COLO829 (cell line): ENCODE measurements at regions not wholly inside any gene's neighbourhood (a gene's known extent, or its start where the extent isn't known, plus 50 kb on each side); places are given as distances from the start of the nearest gene placed in this dataset.

Source experiments
- DNase-seq: peaks from one replicate; pipeline ENCODE4 v3.0.0; 2012; ENCODE audit warnings: low spot score

DNA sequence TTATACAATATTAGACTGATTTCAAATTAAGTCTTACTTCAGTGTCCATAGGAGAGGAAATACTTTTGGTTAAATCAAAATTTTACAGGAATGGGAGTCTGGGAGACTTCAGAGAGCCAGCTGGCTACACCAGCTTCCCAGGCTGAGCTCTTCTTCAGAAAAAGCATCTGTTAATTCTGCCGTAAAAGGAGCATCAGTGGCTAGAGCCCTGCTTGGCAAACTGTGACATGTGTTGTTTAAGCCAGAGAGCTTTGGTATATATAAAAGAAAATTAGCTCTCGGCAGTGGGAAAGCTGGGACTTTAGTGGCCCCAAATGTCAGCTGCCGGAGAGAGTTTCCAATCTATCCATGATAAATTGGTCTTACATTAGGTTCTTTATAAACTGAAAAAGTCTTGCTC lies 378.8 kb upstream of the TUSC1 start:
- DNase-seq: no peak

DNA sequence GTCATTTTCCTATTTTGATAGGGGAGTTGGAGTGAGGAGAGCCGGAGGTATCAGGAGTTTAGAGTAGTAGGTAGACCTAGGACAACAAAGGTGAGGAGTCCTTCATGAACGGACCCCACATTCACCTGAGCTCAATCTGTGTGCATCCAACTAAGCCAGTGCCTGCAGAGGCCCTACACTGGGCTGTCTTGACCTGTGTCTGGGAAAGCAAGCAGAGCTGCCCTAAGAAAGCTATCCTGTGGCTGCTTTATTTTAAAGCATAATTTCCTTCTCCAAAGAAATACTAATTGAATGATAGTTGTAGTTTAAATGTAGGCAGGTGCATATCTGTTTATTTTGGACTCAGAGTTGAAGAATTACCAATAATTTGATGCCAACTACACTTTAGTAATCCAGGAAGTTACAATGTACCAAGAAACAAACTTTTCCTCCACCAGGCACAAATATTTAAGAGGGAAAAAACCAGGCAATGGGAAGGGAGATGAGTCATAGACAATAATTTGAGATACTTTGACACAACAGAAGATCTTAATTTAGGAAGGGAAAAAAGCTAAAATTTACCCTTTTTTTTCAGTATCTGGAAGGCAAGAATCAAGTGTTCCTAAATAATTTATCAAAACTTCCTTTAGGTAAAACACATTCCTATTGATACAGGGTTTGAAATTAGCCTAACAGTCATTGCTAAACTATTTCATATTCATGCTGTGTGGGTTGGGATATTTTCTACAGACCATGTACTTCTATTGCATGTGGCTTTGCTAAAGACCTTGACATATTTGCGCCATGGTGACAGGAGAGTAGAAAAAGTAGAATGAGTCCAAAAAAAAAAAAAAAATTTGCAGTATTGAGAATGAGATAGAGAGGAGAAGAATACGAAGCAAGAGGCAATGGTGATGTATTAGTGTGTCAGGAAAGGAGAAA lies 376.6 kb upstream of the TUSC1 start:
- DNase-seq: no peak

DNA sequence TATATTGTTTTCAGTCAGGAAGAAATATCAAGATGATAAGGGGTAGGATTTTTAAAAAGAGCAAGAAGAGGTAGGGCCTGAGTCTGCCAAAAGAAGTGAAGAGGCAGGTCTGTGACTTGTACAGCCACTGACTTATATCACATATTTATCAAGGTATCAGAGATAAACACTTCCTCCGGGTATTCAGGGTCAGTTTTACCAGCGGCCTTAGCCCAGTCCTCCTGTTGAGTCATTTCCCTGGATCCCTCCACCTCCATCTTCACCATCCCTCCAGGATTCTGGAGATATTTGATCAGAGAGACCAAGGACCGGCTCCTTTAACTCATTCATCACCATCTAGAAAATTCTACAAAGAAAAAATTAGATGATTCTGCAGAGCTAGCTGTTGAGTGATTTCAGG lies 375.7 kb upstream of the TUSC1 start:
- no peak for DNase-seq

DNA sequence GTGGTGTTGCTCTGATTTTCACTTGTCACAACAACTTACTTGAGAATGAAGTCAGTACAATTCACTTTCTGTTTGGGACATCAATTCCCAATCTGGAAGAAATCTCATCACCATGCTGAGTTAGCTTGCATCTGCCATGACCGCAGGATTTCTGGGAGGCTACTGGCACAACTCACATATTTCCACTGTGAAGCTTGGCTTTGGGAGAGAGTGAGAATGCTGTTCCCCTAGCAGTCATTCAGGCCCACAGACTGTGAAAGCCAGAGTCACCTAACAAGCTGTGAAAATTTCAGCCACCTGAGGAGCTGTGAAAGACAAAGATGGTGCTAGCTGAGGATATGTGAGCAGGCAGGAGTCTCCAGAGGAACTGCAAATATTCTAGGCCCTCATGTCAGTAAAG lies 365.2 kb upstream of the TUSC1 start:
- DNase-seq: no peak

DNA sequence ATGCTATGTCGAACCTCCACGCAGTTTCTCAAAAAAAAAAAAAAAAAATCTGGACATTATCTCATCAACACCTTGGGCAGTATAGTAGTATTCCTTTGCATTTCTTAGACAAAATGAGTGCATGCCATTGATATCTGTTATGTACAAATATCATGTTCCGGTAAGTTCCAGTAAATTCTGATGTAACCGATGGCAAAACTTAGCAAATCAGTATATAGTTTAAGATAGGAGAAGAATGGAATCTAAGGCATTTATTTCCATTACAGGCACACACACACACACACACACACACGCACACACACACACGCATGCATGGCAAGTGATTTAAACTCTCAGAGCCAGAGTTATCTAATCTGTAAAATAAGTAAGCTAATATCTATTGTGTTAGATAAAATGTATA lies 356.5 kb upstream of the TUSC1 start:
- DNase-seq: no peak

DNA sequence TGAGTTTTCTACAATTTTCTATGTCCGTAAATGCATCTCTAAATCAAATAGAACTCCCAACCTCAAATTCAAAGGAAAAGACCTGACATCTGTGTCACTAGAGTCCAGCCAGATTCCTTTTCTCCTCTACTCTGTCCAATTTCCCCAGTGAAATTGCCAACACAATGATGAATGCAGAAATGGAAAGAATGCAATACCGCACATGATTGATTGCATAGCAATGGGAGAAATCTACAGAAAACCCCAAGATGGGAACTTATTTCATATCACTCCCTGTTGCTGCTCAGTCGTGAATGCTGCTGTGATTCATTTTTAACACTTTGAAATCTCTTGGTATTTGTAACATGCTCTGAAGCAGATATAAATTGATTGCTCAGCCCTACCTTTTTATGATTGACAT lies 355.1 kb upstream of the TUSC1 start:
- no peak for DNase-seq

DNA sequence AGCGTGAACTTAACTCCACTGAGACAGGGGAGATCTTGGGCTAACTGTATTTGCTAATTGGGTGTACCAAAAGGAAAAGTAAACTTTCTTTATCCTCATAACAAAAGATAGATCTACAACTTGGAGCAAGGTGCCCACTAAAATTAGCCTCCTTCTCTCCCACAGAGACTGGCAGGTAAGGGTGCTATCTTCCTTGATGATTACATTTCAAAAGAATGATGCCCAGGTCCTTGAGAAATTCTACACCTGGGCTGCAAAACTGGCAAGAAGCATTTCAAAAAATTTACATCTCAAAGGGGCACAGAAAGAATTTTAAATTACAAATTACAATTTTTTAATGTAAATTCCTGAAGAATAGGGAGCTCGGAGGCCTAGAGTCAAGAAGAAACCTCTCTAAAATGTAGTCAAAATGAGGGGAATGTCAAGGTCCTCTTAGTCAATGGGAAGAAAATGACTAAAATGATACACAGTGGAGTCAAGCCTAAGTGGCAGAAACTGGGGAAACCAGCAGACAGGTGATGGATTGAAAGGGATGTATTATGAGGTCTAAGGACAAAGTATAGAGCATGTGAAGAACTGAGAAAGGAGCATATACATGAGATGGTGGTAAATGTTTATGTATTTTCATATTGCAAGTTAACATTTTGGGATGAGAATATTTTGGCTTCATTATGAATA lies 348.3 kb upstream of the TUSC1 start:
- no peak for DNase-seq

DNA sequence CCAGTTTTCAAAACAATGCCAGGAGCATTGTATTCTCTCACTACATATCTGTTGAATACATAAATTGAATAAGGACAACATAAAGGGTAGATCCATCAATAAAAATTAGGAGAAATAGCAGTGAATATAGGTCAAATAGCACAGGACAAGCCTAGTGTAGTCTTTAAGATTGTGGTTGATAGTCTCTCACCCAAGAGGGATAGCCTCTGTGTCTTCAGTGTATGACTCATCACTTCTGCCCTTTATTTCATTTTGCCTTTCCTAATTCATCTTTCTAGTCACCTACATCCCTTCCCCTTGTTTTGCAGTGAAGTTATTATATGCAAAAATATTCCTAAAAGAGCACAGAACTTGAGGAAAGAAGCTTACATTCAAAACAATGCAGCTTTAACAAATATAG lies 335.0 kb upstream of the TUSC1 start:
- no peak for DNase-seq

DNA sequence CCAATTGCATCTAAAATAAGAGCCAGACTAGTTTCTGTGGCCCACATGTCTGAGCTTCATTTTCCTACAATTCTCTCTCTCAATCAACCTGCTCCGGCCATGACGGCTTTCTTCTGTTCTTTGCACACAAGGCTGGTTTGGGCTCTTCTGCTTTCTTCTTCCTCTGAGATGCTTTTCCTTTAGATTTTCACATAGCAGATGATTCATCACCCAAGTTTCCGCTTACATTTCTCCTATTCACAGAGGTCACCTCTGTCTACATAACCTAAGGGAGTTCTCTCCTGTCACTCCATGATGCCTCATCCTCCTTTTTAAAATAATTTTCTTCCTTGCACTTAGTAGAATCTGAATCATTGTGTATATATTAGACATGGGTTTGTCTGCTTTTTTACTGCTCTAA lies 334.6 kb upstream of the TUSC1 start:
- no peak for DNase-seq

DNA sequence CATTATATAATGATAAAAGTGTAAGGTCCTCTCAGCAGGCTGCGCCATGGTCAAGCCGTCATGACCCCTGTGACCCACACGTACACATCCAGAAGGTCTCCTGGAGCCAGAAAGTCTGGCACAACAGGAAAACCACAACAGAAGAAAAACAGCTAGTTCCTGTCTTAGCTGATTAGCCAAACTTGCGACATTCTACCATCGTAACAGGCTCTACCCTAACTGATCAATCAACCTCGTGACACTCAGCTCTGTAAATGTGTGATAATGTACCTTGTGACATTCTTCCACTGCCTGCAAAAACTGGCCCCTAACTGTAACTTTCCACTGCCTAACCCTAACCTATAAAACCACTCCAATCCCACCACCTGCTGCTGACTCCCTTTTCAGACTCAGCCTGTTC lies 316.4 kb upstream of the TUSC1 start:
- DNase-seq: no peak

DNA sequence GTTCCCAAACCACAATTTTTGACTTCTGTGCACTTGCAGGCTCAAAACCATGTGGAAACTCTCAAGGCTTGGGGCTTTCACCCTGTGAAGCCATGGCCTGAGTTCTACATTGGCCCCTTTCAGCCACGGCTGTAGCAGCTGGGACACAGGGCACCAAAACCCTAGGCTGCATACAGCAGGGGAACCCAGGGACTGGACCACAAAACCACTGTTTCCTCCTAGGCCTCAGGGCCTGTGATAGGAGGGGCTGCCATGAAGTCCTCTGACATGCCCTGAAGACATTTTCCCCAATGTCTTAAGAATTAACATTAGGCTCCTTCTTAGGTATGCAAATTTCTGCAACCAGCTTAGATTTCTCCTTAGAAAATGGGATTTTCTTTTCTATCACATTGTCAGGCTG lies 312.1 kb upstream of the TUSC1 start:
- no peak for DNase-seq

DNA sequence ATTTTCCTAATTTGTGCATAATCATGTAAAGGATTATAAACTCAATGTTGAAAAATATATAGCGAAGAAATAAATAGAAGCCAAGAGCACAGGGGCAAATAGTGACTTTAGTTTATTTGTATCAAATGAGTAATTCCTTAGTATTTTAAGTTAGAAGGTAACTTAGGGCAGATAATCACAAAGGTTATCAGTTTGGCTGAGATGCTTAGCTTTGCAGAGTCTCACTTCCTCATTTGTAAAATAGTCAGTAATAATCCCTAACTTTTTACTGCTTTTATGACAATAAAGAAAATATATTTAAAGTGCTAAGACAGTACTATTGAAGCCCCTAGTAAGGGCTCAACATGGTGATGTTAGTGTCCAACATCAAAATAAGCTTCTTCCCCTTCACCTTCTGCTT lies 297.4 kb upstream of the TUSC1 start:
- no peak for DNase-seq

DNA sequence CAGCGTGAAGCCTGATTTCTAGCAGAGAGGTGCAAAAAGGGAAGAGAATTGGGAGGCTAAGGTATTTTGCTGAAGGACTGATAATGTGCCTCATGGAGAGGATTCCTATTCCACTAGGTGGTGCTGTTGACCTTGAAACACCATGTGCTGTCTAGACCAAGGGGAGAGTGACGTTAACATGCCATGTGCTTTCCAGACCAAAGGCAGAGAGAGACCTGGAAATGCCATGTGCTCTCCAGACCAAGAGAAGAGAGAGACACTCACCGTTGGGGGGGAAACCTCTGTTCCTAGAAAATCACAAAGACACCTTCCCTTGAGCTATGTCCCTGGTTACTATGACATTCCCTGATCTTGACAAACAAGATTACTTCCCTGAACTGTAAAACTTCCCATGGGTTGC lies 286.0 kb upstream of the TUSC1 start:
- DNase-seq: peak; percentile 13

DNA sequence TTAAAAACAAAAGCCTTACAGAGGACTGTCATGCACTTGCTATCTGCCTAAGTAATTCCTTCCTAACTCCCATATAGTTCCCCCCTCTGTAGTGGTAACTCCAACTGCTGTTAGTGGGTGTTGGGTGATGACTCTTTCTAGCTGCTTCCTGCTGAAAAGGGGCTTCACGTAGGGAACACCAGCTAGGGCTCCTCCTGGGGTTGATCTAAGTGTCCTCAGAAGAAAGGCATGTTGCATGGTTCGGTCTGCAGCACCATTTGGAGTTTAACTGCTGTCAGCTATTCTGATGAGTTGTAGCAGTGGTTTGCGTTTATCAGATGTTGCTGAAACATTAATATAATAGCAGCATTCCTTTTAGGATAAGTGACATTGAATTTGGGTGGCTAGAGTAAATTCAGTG lies 281.9 kb upstream of the TUSC1 start:
- no peak for DNase-seq

DNA sequence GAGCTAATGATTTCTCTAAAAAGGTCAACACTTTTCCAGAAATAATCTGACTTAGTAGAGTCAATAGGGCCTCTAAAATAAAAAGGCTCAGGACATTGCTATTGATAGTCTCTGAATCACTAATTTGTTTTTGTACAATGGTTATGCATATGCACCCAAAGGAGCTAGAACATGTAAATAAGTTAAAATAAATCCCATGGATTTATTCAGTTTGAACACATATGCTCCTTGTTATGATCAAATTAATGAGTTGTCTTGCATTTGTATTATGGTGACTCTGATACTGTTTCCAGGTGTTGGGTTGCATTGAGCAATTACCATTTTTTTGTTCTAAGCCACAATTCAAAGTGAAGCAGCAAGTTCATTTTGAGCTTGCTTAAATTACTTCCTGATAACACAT lies 276.0 kb upstream of the TUSC1 start:
- DNase-seq: no peak

DNA sequence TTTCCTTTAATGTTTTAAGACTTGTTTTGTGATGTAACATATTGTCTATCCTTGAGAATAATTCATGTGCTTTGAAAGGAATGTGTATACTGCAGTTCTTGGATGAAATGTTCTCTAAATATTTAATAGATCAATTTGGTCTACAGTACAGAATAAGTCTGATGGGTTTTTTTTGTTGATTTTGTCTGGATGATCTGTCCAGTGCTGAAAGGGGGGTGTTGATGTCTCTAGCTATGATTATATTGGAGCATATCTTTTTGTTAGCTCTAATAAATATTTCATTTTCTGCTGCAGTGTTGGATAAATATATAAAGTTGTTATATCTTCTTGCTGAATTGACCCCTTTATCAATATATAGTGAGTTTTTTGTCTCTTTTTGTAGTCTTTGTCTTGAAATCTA lies 269.9 kb upstream of the TUSC1 start:
- no peak for DNase-seq

DNA sequence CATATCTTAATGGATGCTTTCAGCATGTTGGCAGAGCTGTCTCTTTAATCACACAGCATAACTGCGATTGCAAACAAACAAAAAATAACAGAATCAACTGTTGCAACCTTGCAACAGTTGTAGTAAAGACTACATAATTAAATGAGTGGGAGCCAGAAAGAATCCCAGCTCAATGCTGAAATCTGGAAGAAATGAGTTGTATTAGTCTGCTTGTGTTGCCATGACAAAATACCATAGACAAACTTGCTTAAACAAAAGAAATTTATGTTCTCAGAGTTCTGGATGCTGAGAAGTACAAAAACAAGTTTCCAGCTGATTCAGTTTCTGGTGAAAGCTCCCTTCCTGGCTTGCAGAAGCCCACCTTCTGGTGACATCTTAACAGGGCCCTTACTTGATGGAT lies 260.9 kb upstream of the TUSC1 start:
- DNase-seq: no peak

DNA sequence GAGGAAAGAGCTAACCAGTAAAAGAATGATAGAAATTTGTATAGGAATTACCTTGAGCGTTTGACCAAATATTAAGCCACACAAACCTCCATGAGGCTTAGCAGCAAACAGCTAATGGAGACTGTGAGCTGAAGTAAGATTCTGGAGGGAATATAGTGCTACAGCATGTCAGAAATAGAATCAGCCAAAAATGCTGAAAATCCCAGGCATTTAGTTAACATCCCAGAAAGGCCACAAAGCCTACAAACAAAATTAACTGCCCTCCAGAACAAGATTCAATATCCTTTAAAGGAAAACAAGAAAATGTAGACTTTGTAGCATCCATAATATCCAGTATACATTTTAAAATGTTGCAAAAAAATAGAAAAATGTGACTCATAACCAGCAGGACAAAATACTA lies 257.8 kb upstream of the TUSC1 start:
- no peak for DNase-seq

DNA sequence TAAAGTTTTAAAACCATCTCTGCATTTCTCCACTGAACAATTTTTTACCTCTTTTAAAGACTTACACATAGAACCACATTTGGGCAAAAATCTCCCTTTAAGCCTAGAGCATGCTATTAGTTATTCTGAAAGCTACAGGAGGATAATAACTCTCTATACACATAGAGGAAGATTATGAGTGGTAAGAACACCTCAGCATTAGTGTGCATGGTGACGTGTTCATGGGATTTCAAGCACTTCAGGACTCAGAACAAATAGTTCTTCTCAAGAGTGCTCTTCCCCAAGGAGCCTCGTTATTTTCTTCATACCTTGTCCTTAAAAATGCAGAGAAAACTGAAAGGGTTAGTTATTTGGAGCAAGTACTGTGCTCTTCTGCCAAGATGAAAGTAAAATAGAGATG lies 256.9 kb upstream of the TUSC1 start:
- no peak for DNase-seq

DNA sequence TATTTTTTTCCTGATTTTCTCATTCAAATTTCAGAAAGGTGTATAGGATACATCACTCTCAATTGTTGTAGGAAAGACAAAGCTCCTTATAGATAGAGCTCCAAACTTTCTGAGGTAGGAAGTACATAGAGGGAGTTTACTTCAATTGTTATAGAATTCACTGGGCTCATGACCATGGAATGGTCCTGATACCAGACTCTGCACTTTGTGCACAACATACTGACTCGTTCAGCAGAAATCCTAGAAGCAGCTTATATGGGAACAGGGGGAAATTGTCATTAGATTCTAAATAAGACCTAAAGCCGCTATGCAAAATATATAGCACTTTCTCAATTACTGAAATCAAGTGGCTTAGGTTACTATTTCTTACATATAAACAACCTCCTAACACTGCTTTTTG lies 240.5 kb upstream of the TUSC1 start:
- no peak for DNase-seq

DNA sequence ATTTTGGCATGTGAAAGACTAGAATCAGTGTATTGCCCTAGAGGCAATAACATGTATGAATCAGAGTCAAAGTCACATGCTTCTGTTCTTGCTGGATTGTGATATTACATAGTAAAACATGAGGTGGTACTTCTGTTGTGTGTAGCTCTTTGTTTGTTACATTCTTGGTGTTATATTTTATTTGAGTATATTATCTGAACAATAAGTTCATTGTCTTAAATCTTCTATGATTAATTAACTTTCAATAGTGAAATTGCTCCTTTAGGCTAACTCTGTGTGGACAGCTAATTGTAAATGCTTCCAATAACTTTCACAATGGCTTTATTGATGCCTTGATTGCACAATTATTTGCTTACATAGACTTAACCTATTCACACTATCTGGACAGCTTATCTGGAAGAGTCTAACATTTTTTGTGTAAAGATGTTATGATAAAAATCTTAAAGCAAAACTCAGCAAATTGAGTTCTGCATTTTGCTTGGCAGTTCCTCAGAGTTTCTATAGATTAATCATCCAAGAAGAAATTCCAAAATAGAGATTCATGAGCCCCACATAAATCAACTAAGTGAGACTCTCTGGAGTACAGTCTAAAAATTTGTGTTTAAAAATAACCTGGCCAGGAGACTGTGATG lies 239.6 kb upstream of the TUSC1 start:
- peak; percentile 13 for DNase-seq

DNA sequence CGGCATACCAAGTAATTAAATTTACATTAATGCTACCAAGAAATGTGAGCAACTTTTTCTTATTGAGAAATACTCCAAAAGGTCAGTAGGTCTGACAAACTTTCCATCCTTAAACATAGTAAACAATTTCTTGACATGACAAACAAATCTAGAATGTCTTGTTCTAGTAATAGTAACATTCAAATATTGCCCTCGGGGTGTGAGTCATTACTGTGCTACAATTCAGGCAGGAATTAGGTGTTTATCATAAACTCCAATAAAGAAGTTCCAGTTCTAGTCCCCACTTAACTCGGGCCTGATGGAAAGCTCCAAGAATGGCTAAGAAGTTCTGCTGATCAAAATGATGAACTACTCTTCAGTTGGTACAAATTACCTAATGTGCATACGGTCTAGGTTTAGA lies 235.6 kb upstream of the TUSC1 start:
- DNase-seq: no peak

DNA sequence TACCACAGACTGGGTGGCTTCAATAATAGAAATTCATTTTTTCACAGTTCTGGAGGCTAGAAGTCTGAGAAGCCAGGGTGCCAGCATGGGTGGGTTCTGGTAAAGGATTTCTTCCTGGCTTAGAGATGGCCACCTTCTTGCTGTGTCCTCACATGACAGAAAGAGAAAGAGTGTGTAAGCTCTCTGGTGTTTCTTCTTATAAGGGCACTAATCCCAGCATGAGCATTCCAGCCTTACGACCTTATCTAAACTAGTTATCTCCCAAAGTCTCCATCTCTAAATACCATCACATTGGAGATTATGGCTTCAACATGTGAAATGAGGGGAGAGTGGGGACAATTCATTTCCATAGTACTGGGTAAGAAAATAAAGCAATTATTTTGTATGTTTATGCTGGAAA lies 226.5 kb upstream of the TUSC1 start:
- DNase-seq: no peak
